UCSD-AML1 (cell line): ENCODE measurements at regions not wholly inside any gene's neighbourhood (a gene's known extent, or its start where the extent isn't known, plus 50 kb on each side); places are given as distances from the start of the nearest gene placed in this dataset.
"Not testable (repeated sequence)": the region's sequence is repeated elsewhere in the genome, so short reads cannot be mapped to it uniquely, and the experiment has no call there.

Experiments
- DNase-seq: peaks from one replicate; lab custom pipeline; 2025; ENCODE audit not compliant: unreplicated experiment; lab: John Stamatoyannopoulos, UW

DNA sequence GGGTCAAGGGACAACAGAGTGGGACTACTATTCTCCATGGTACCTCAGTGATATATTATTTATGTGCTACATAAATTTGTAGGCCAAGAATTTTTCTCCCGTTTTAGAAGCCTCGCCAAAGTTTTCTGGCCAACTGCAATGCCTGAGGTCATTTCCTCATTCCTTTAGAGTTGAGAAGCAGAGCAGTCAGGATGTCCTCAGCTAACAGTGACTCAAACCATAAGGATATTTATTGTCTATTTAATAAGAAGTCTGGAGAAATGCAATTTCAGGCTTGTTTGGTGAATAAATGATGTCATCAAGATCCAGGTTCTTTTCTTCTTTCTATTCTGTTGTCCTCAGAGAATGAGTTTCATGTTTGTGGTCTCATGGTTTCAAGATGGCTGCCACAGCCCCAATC lies 91.0 kb downstream of the ADCYAP1 start:
- no peak for DNase-seq

DNA sequence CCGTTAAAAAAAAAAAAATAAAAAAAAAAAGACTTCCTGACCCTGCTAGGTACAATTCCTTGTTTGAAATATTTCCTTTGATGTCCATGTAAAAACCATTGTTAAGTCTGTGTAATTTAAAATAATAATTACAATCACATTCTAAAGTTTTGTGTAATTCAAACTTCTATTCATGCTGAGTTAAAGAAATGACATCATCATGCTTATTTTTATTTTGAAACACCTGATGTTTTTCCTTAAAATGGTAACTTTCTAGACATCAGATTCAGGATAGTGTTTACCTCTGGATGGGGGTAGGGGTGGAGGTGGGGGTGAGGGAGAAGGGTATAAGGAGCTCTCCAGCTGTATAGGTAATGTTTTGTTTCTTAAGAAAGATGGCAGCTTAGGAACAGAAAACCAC lies 92.8 kb downstream of the ADCYAP1 start:
- DNase-seq, result no peak

GRCh38 chr18:998936-999335 lies 94.3 kb downstream of the ADCYAP1 start:
- no peak for DNase-seq

DNA sequence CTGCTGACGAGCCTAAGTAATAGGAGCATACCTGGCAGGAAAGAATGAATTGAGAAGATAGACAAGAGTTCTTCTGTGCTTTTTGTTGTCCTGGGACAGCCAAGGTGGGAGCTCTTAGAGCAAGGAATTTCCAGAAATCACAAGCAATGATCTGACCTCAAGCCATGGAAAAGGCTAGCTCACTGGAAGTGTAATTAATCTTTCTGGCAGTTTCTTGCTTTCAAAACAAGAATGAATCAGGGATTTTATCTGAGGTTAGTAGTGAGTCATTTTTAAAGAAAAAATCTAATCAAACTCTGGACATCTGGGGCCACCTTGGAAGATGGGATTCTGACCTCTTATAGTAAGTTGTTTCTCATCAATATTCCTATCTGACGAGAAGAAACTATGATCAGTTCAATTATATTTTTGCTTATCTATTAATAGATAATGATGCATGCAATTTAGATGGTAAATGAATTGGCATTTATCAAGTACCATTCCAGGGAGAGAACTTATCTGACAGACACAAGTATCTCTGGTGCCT lies 98.0 kb downstream of the ADCYAP1 start:
- DNase-seq, result no peak

- no peak for DNase-seq
Measured at GRCh38 chr18:1003499-1003898, 98.8 kb downstream of the ADCYAP1 start.

DNA sequence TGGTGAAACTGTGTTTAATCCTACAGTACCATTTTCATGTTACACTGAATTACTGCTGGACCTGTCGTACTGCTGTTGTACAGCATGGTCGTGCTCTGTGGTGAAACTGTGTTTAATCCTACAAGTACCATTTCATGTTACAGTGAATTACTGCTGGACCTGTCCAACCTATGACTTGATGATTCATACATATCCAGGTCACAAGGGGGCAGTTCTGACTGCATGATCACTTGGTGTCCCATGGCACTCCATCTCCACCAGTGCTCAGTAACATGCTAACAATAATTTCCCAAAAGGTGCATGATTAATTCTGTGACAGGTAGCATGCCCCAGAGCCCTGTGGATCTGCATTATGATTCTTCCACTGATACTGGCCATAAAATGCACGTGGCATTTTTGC lies 101.6 kb downstream of the ADCYAP1 start:
- DNase-seq, result no peak

- no peak for DNase-seq
Measured at GRCh38 chr18:1006965-1007364, 102.3 kb downstream of the ADCYAP1 start.

- DNase-seq, result no peak
Measured at GRCh38 chr18:1011349-1011748, 106.7 kb downstream of the ADCYAP1 start.

DNA sequence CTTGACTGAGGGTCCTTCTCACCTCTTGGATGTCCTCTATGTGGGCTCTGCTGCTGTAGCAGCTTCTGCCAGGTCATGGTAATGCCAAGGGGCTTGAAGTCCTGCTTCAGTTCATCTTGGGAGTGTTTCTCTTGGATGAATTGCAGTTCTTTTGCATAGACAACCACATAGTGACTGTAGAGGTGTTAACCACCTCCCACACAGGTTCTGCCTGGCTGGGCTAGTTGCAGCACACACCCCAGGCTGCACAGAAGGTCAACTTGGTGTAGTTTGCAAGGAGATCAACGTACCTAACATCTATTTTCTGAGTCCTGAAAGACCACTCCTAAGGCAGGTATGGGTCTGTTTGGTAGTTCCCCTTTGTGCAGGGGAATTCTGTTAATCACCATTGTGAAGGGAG lies 108.1 kb downstream of the ADCYAP1 start:
- DNase-seq, result no peak

- no peak for DNase-seq
Measured at GRCh38 chr18:1013951-1014350, 109.3 kb downstream of the ADCYAP1 start.

DNA sequence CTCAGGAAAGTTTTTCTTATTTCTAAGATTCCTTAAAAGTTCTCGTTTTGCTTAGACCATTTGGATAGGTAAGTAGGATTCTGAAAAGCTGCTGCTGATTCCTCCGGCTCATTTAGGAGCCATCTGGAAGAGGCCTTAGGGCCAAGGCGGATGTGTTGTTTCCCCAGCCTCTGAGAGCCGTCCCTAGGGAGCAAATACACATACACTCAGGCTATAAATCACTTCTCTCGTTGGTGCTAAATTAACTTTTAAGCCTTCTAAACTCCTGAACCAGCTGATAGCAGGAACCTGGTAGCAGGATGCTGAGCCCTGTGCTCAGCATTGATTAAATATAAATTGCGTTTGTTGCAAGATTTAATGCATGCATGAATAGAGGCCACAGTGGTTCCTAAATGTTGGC lies 109.8 kb downstream of the ADCYAP1 start:
- DNase-seq, result no peak

DNA sequence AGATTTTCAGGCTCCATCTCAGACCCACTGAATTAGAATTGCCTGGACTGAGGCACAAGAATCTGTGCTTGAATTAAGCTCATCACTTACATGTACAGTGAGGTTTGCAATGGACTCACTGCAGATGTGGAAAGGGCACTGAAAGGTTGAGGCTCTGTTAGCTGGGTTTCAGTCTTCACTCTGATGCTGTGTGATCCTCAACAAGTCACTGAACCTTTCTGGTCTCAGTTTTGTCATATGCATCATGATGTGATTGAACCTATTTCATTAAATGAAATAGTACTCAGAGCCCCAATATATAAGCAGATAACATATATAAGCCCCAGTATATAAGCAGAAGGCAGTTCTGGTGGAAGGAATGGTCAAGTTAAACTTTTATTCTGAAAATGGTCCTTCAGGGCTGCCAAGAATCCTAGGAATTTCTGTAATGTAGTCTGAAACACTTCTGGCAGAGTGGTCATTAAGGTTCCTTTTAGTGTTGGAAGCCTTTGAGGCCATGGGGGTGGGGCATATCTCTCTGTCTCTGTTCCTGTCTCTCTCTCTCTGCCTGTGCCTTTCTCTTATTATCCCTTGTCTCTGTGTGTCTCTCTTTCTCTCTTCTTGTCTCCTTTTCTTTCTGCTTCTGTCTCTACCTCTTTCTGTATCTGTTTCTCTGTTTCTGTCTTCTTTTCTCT lies 110.4 kb downstream of the ADCYAP1 start:
- no peak for DNase-seq

DNA sequence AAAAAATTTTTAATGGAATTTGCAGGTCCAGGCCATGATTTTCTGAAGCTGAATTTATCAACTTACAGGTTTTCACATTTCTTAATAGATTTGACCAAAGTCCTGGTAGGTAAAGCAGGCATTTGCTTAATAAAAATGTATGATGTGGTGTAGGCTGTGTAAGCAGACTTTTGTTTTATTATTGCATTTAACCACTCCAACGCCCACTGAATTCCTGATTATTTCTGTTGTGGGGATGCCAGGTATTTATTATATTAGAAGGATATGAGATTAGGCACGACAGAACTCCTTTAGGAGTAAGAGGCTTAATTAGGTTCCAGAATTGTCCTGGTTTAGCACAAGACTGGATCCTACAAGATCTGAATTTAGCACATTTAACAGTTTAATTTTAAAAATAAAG lies 111.1 kb downstream of the ADCYAP1 start:
- no peak for DNase-seq

DNA sequence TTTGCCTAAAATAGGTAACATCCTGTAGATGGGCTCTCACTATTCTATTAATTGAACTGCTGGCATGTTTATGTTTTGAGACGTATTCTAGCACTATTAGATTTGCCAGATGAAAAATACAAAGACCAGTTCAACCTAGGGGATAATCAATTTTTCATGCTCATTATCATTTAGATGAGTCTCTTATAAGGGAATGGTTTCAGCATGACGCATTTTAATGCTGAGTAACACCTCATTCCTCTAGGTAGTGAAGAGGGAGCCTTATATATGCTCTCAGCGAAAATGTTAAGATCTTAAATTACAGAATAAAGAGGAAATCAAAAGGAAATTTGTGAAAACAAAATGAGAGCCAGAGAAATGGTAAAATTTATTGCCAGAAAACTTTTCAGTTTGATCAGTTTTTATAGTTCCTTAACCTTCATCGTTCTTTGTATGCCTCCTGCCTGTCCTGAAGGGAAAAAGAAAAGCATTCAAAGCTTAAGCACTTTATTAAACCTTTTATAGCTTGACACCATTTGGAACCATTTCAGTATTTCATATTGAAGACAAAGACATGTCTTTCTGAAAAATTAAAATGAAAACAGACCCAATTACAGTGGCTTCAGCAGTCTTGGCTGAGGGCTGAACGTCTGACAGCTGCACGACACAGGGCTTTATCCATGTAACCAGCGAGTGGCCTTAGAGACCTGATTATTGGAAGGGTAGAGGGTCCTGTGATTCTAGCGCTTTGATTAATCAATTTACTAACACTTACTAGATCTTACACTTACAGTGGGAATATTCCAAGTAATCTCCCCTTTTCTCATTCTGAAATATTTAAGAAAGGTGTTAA lies 112.8 kb downstream of the ADCYAP1 start:
- no peak for DNase-seq

- no peak for DNase-seq
Measured at GRCh38 chr18:1018181-1018681, 113.6 kb downstream of the ADCYAP1 start.

DNA sequence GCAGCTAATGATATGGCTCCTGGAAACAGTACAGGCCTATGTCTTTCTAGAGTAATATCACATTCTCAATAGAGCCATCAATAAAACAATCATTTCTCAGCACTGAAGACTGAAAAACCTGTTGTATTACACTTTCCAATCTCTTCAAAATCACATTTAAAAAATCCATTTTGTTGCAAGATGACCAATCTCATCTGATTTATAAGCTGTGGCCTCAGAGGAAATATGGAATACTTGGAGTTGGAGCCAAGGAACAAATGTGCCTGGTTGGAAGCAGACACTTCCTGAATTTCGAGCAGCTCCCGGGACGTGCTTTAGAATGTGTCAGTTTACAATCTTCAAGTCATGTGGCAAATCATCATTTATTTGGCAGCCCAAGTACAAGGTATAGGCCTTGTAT lies 114.5 kb downstream of the ADCYAP1 start:
- no peak for DNase-seq

DNA sequence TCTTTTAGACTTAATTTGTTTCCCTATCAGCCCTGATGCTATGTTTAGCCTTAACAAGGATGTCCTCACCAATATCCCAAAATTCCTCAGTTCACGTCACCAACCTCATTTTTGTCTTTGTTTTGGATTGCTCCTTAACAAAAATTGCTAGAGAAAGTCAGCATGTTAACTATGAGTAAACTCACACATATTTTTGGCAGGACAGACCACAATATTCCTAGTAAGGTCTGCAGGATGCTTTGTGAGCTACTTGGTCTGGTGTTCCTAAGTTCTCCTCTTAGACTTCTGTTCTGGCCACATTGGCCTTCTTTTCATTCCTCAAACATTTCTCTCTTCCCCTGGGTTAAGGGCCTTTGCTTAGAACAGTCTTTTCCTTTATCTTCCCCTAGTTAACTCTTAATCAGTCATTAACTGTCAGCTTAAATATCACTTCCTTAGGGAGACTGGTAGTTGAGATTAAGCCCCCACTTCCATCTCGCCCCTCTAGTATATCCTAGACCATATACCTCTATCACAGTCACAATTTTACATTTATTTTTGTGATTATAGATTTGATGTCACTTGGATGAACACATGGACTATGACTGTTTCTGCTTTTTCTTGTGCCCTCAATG lies 116.2 kb downstream of the ADCYAP1 start:
- DNase-seq, result no peak

GRCh38 chr18:1026930-1027329 lies 122.3 kb downstream of the ADCYAP1 start:
- DNase-seq, result no peak

DNA sequence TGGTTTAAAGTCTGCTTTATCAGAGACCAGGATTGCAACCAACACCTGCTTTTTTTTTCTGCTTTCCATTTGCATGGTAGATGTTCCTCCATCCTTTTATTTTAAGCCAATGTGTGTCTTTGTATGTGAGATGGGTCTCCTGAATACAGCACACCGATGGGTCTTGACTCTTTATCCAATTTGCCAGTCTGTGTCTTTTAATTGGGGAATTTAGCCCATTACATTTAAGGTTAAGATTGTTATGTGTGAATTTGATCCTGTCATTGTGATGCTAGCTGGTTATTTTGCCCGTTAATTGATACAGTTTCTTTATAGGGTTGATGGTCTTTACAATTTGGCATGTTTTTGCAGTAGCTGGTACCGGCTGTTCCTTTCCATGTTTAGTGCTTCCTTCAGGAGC lies 128.4 kb downstream of the ADCYAP1 start:
- DNase-seq, result not testable (repeated sequence)

- DNase-seq, result no peak
Measured at GRCh38 chr18:1034971-1035370, 130.3 kb downstream of the ADCYAP1 start.

GRCh38 chr18:1036926-1037325 lies 132.3 kb downstream of the ADCYAP1 start:
- DNase-seq, result no peak

GRCh38 chr18:1037776-1038175 lies 133.1 kb downstream of the ADCYAP1 start:
- DNase-seq, result no peak
